GM12801 (cell line): ENCODE measurements at regions not wholly inside any gene's neighbourhood (a gene's known extent, or its start where the extent isn't known, plus 50 kb on each side); places are given as distances from the start of the nearest gene placed in this dataset.

ENCODE experiments used
- CTCF ChIP-seq: IDR thresholded peaks from one replicate; pipeline ENCODE4 v1.5.1; 2011; ENCODE audit warnings: control low read depth; ENCODE audit not compliant: insufficient read length; ENCODE audit errors: extremely low read depth

DNA sequence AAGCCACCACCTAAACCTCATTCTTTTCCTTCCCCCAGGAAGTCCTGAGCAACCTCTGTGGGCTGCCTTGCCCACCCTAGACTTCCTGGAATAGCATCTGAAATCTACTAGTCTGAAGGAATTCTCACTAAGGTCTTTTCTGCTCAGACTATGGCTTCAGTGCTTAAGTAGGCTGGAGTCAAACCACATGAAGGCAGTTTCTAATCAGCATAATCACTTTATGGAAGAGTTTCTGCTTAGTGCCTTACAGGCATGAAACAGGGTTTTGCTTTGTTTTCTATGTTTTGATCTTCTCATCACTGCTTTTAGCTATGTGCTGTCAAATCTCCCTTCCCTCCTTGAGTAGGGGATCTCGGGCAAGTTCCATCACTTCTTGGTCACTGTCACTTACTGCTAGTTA lies 117.7 kb downstream of the WT1 start:
- TF ChIP-seq CTCF = no peak

DNA sequence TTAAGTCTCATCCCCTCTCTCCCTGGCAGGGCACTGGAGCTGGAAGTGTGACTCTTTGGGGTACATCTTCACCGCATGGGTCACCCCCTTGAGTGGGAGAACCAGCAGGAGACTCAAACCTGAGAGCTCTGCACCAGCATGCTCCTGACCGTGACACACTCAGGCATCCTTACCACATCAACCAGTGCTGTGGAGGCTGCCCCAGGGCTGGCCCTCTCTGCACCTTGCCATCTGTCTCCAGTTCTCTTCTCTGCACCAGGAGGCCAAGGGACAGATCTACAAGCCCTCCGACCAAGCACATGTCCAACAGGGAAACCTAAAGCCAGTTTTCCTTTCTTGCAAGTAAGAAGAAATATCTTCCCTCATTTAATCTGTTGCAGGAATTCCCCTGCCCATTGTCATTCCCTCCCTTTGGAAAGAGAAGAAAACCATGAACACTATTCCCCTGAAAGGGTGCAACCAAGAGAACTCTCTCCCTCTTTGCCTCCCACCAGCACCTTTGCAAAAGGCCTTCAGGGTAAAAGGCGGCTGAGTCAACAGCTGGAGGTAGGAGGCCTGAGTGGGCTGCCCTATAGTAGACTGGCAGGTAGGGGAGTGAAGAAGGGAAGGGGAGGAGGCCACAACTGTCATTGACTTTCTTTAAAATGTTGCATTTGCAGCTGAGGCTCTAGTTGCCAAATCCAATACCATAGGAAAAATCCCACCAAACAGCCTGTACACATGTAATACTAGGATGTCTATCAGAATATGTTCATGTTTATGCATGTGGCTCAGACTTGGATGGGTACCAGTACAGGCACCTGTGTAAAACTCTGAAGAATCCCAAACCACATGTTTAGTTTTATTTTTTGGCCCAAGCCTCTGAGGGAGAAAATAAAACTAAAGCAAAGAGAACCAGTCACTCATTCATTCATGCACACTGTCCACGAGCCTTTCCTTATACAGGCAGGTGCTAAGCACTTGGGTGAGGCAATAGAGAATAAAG lies 117.0 kb downstream of the WT1 start:
- no peak for TF ChIP-seq CTCF

- TF ChIP-seq CTCF = no peak
These were observed 111.6 kb downstream of the WT1 start for GRCh38 chr11:32323814-32324130.

GRCh38 chr11:32325187-32325586 lies 110.2 kb downstream of the WT1 start:
- TF ChIP-seq CTCF = no peak

DNA sequence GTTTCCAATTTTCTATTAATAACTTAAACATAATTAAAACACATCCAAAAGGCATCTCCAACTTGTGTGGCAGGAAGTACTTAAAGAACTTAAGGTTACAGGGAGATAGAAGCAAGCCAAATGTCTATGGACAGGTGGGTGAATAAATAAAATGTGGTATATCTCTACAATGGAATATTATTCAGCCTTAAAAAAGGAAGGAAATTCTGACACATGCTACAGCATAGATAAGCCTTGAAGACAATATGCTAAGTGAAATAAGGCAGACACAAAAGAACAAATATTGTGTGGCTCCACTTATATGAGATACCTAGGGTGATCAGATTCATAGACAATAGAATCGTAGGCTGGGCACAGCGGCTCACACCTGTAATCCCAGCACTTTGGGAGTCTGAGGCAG lies 109.6 kb downstream of the WT1 start:
- no peak for TF ChIP-seq CTCF

DNA sequence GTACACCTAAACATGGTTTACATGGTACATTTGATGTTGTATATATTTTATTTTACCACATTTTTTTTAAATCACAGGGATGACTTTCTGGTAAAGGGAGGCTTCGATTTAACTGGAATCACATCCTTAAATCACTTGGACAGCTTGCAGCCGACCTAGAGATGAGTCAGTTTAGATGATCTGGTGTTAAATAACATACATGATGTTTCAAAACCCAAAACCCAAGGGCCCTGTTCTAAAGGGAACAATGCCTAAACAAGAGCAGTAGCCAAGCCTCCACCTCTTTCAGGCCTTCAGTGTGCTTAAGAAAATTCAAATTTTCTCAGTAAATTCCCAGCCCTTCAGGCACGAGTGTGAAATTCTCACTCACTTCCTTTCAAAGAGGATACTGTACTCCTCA lies 108.8 kb downstream of the WT1 start:
- TF ChIP-seq CTCF = no peak

GRCh38 chr11:32328392-32328791 lies 106.9 kb downstream of the WT1 start:
- no peak for TF ChIP-seq CTCF

GRCh38 chr11:32331098-32331497 lies 104.2 kb downstream of the WT1 start:
- TF ChIP-seq CTCF = no peak
